ENCODE measurements at regions not wholly inside any gene's neighbourhood (a gene's known extent, or its start where the extent isn't known, plus 50 kb on each side); places are given as distances from the start of the nearest gene placed in this dataset.
"Not testable (repeated sequence)": the region's sequence is repeated elsewhere in the genome, so short reads cannot be mapped to it uniquely, and the experiment has no call there.

DNA sequence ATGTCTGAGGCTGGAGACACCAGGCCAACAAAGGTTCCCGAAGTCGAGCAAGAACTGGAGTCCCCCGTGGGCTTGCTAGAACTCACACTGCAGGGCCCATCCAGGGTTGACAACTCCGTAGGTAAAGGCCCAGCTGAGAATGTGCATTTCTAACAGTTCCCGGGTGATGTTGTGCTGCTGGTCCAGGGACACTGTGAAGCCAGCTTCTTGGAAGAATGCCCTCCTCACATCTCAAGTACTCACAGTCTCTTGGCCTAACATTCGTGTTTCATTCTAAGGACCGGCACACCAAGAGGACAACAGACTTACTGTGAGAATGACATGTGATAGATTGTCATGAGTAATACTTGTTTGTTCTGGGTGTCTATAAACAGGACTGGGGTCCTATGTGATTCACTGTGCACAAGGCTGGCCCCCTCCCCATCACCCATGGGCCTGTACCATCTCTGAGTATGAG, 682.3 kb upstream of the IGFBP3 start:
- Histone ChIP-seq H3K36me3 (ENCODE audit: low read depth, missing control alignments) (no peaks in the 10 kb centered on the region), H3K4me3 (no peak overlapping the region), H3K9me3 (no peaks in the 10 kb centered on the region), H3K27ac (peak overlapping the region; percentile 66 to 82), H3K4me1 (peaks cover 22% of the 10 kb centered on the region), H3K27me3 (no peaks in the 10 kb centered on the region)
- 49 to 53% methylated on average over 7 of the region's 7 CpGs for WGBS, 2 donors
- intact Hi-C loops (cut with DNase I; ENCODE audit: low total_unique reads): no loop called here
- TF ChIP-seq, protein P1, sequence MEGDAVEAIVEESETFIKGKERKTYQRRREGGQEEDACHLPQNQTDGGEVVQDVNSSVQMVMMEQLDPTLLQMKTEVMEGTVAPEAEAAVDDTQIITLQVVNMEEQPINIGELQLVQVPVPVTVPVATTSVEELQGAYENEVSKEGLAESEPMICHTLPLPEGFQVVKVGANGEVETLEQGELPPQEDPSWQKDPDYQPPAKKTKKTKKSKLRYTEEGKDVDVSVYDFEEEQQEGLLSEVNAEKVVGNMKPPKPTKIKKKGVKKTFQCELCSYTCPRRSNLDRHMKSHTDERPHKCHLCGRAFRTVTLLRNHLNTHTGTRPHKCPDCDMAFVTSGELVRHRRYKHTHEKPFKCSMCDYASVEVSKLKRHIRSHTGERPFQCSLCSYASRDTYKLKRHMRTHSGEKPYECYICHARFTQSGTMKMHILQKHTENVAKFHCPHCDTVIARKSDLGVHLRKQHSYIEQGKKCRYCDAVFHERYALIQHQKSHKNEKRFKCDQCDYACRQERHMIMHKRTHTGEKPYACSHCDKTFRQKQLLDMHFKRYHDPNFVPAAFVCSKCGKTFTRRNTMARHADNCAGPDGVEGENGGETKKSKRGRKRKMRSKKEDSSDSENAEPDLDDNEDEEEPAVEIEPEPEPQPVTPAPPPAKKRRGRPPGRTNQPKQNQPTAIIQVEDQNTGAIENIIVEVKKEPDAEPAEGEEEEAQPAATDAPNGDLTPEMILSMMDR (IDR thresholded peaks at IDR 0.05): no peak
- TF ChIP-seq POLR2A (IDR thresholded peaks at IDR 0.05): no peak
- peak; percentile 38 for DNase-seq

DNA sequence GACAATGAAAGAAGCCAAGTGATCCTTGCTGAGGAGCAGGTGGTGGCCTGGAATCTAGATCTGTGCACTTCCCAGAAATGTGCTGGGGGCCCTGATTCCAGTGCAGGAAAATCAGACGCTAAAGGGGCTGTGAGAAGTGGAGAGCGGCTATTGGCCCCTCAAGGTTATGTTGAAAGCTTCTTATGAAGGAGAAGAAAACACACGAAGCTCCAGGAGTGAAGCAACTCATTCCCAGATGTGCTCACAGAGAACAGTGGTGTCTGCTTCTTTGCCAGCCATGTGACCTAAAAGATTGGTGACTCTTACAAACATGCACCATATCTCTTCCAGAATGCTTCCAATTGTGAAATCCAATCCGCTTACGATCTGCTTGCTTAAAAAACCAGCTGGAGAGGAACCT, 679.3 kb upstream of the IGFBP3 start:
- no peak for TF ChIP-seq POLR2A (IDR thresholded peaks at IDR 0.05)
- TF ChIP-seq, protein P1 (IDR thresholded peaks at IDR 0.05): no peak
- Histone ChIP-seq H3K36me3 (ENCODE audit: low read depth, missing control alignments) (no peaks in the 10 kb centered on the region), H3K27ac (no peak overlapping the region), H3K9me3 (no peaks in the 10 kb centered on the region), H3K4me1 (peaks cover 22% of the 10 kb centered on the region), H3K4me3 (no peak overlapping the region), H3K27me3 (no peaks in the 10 kb centered on the region)
- intact Hi-C loops (cut with DNase I; ENCODE audit: low total_unique reads): no loop called here
- 94 to 95% methylated on average over 5 of the region's 5 CpGs for WGBS, 2 donors
- DNase-seq: no peak

DNA sequence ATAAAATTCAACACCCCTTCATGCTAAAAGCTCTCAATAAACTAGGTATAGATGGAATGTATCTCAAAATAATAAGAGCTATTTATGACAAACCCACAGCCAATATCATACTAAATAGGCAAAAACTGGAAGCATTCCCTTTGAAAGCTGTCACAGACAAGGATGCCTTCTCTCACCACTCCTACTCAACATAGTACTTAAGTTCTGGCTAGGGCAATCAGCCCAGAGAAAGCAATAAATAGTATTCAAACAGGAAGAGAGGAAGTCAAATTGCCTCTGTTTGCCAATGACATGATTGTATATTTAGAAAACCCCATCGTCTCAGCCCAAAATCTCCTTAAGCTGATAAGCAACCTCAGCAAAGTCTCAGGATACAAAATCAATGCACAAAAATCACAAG, 673.8 kb upstream of the IGFBP3 start:
- H3K27me3 ChIP-seq; H3K36me3 ChIP-seq (ENCODE audit: low read depth, missing control alignments); H3K4me3 ChIP-seq; H3K27ac ChIP-seq; H3K4me1 ChIP-seq; intact Hi-C loops (cut with DNase I; ENCODE audit: low total_unique reads); H3K9me3 ChIP-seq; DNase-seq: not testable (repeated sequence)
- 59 to 60% methylated on average over 1 of the region's 1 CpG for WGBS, 2 donors

DNA sequence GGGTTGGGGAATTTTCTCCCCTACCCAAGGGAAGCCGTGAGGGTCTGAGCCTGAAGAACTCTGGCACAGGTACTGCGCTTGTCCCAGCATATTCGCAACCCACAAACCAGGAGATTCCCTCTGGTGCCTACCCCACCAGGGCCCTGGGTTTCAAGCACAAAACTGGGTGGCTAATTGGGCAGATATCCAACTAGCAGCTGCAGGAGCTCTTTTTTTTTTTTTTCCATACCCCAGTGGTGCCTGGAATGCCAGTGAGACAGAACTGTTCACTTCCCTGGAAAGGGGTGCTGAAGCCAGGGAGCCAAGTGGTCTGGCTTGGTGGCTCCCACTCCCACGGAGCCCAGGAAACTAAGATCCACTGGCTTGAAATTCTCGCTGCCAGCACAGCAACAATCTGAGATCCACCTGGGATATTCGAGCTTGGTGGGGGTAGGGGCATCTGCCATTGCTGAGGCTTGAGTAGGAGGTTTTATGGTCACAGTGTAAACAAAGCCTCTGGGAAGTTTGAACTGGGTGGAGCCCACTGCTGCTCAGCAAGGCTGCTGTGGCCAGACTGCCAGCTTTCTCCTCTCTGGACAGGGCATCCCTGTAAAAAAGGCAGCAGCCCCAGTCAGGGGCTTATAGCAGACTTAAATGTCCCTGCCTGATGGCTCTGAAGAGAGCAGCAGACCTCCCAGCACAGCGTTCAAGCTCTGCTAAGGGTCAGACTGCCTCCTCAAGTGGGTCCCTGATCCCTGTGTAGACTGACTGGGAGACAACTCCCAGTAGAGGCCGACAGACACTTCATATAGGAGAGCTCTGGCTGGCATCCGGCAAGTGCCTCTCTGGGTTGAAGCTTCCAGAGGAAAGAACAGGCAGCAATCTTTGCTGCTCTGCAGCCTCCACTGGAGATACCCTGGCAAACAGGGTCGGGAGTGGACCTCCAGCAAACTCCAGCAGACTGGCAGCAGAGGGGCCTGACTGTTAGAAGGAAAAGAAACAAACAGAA, 670.1 kb upstream of the IGFBP3 start:
- 62 to 90% methylated on average over 7 to 10 of the region's 10 CpGs for WGBS, 2 donors
- H3K27ac ChIP-seq; H3K4me1 ChIP-seq; H3K27me3 ChIP-seq; DNase-seq; H3K36me3 ChIP-seq (ENCODE audit: low read depth, missing control alignments); H3K9me3 ChIP-seq; intact Hi-C loops (cut with DNase I; ENCODE audit: low total_unique reads); H3K4me3 ChIP-seq: not testable (repeated sequence)

DNA sequence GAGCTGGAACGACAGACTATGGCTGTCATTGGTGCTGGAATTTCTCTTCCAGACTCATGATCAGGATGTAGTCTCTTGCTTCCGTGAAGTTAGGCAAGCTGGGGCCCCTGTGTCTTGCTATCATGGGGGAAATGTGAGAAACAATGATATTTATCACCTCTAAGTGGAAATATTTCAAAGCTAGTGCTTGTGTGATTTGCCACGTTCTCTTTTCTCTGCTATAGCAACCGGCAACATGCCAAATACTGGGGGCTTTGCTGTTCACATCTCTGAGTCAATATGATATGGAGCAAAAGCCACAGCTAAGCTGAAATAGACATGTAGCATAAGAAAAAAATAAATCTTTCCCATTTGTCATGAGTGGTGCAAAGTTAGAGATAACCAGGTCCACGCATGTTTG, 668.2 kb upstream of the IGFBP3 start:
- no peak for DNase-seq
- no peaks in the 10 kb centered on the region for H3K4me1 ChIP-seq
- no peak overlapping the region for H3K27ac ChIP-seq
- H3K36me3 ChIP-seq (ENCODE audit: low read depth, missing control alignments): no peaks in the 10 kb centered on the region
- intact Hi-C loops (cut with DNase I; ENCODE audit: low total_unique reads): no loop called here
- H3K27me3 ChIP-seq: no peaks in the 10 kb centered on the region
- WGBS, 2 donors: 87 to 88% methylated on average over 5 of the region's 5 CpGs
- H3K4me3 ChIP-seq: no peak overlapping the region
- H3K9me3 ChIP-seq: no peaks in the 10 kb centered on the region
- TF ChIP-seq POLR2A (IDR thresholded peaks at IDR 0.05): no peak
- TF ChIP-seq, protein P1 (IDR thresholded peaks at IDR 0.05): no peak
